OCI-LY7 (cell line): ENCODE measurements at regions not wholly inside any gene's neighbourhood (a gene's known extent, or its start where the extent isn't known, plus 50 kb on each side); places are given as distances from the start of the nearest gene placed in this dataset.

Source experiments
- BruUV-seq: library from RNA; stranded (reverse); fragments of 400-500 nt; replicated peaks from 2 replicates; lab custom pipeline; 2021; lab: Mats Ljungman, UMichigan
- CTCF ChIA-PET: fragments of 300-600 bp; sonication (Branson Sonifier 250); formaldehyde crosslinking; loops from one replicate; lab custom pipeline; 2022; ENCODE audit warnings: antibody characterized with exemption; ENCODE audit not compliant: unreplicated experiment; lab: Charles Lee
- POLR2A ChIA-PET: fragments of 300-600 bp; sonication (Branson Sonifier 250); formaldehyde crosslinking; loops from one replicate; lab custom pipeline; 2022; ENCODE audit warnings: antibody characterized with exemption; lab: Charles Lee
- DNase-seq: peaks from one replicate; pipeline ENCODE4 v3.0.0-alpha.2; 2015; ENCODE audit warnings: low spot score
- H2AFZ ChIP-seq: fragments of 200-600 bp; sonication (generic), shearing (Covaris generic); 2 replicates; pipeline ENCODE4 v1.6.1; 2014; ENCODE audit warnings: mild to moderate bottlenecking, antibody characterized with exemption, low read length, moderate library complexity
- H3K27ac ChIP-seq: fragments of 200-600 bp; sonication (generic); 2 replicates; pipeline ENCODE4 v1.5.1; 2014; ENCODE audit warnings: mixed run types, low read depth, mild to moderate bottlenecking, moderate library complexity, low read length, inconsistent platforms; ENCODE audit not compliant: poor library complexity, severe bottlenecking
- H3K36me3 ChIP-seq: fragments of 200-600 bp; sonication (generic); 2 replicates; pipeline ENCODE4 v1.6.1; 2014; ENCODE audit warnings: mild to moderate bottlenecking, antibody characterized with exemption, low read length, moderate library complexity, mixed read lengths; ENCODE audit not compliant: insufficient read depth
- H3K4me1 ChIP-seq: fragments of 200-600 bp; sonication (generic); 2 replicates; pipeline ENCODE4 v1.5.1; 2014; ENCODE audit warnings: mild to moderate bottlenecking, low read length; ENCODE audit not compliant: insufficient read depth, poor library complexity, severe bottlenecking
- H3K4me2 ChIP-seq: fragments of 200-600 bp; sonication (generic); 2 replicates; pipeline ENCODE4 v1.6.1; 2014; ENCODE audit warnings: mild to moderate bottlenecking, low read length
- H3K4me3 ChIP-seq: fragments of 200-600 bp; sonication (generic); 2 replicates; pipeline ENCODE4 v1.5.1; 2014; ENCODE audit warnings: mild to moderate bottlenecking, low read depth, low read length; ENCODE audit not compliant: poor library complexity, severe bottlenecking
- H3K79me2 ChIP-seq: fragments of 200-600 bp; sonication (generic); 2 replicates; pipeline ENCODE4 v1.6.1; 2016; ENCODE audit warnings: low read depth, mild to moderate bottlenecking, low read length, moderate library complexity, mixed read lengths; ENCODE audit not compliant: insufficient read depth
- H3K9me2 ChIP-seq: fragments of 200-600 bp; sonication (generic); 2 replicates; pipeline ENCODE4 v1.6.1; 2016; ENCODE audit warnings: mild to moderate bottlenecking, low read length, mixed read lengths; ENCODE audit not compliant: insufficient read depth
- H3K9me3 ChIP-seq: fragments of 200-600 bp; sonication (generic); 2 replicates; pipeline ENCODE4 v1.6.1; 2014; ENCODE audit warnings: mild to moderate bottlenecking, mixed run types, low read length, mixed read lengths
- H4K20me1 ChIP-seq: fragments of 200-600 bp; sonication (generic); 2 replicates; pipeline ENCODE4 v1.6.1; 2014; ENCODE audit warnings: mild to moderate bottlenecking, antibody characterized with exemption, low read length, moderate library complexity, mixed read lengths; ENCODE audit not compliant: insufficient read depth
- CTCF ChIP-seq: fragments of 200-600 bp; sonication (generic); conservative IDR thresholded peaks from 2 replicates; pipeline ENCODE4 v1.5.1; 2014; ENCODE audit warnings: mild to moderate bottlenecking, antibody characterized with exemption, low read length, moderate library complexity, mixed read lengths
- EZH2phosphoT487 ChIP-seq: fragments of 200-600 bp; sonication (generic); IDR thresholded peaks from 2 replicates; pipeline ENCODE4 v1.6.1; 2018; ENCODE audit warnings: low read depth, borderline replicate concordance, mild to moderate bottlenecking, mixed run types, antibody characterized with exemption, low read length, moderate library complexity, mixed read lengths
- intact Hi-C: fragments of 100-400 bp; cut with micrococcal nuclease; formaldehyde crosslinking; loops from one replicate; pipeline ENCODE4 v1.10.0; 2022; ENCODE audit not compliant: unreplicated experiment

- ChIA-PET CTCF (no interaction called here), POLR2A (no interaction called here)
- Histone ChIP-seq H3K79me2 (no peaks in the 10 kb centered on the region), H3K9me3 (no peaks in the 10 kb centered on the region), H3K9me2 (no peaks in the 10 kb centered on the region), H3K4me1 (no peaks in the 10 kb centered on the region), H3K36me3 (no peaks in the 10 kb centered on the region), H3K4me3 (no peak overlapping the region), H3K27ac (no peak overlapping the region), H2AFZ (no peak overlapping the region), H3K4me2 (no peak overlapping the region), H4K20me1 (no peaks in the 10 kb centered on the region)
- TF ChIP-seq EZH2phosphoT487 (no peak), CTCF (no peak)
- intact Hi-C loops, result no loop called here
- no TSS peak for BruUV-seq
- no peak for DNase-seq
Measured at GRCh38 chr17:72191356-72191755, 70.5 kb downstream of the SOX9 start.

GRCh38 chr17:72191921-72192799 is 71.3 kb downstream of the SOX9 start:
- H3K4me1 ChIP-seq, result no peaks in the 10 kb centered on the region

More at GRCh38 chr17:72191921-72192799, 71.3 kb downstream of the SOX9 start:
- no peak for TF ChIP-seq CTCF
- TF ChIP-seq EZH2phosphoT487, result no peak
- Histone ChIP-seq H4K20me1 (no peaks in the 10 kb centered on the region), H3K36me3 (no peaks in the 10 kb centered on the region), H2AFZ (no peak overlapping the region), H3K4me3 (no peak overlapping the region), H3K27ac (no peak overlapping the region), H3K9me3 (no peaks in the 10 kb centered on the region), H3K79me2 (no peaks in the 10 kb centered on the region), H3K4me2 (no peak overlapping the region), H3K9me2 (no peaks in the 10 kb centered on the region)
- CTCF ChIA-PET, result no interaction called here
- no TSS peak for BruUV-seq
- intact Hi-C loops, result no loop called here
- DNase-seq, result no peak
- POLR2A ChIA-PET, result interaction anchor here (0.6 kb wide), 1 partner anchor 307 kb away, joined by 5 read pairs; no protein-coding TSS in a partner anchor
